Loucy (cell line): ENCODE measurements at regions not wholly inside any gene's neighbourhood (a gene's known extent, or its start where the extent isn't known, plus 50 kb on each side); places are given as distances from the start of the nearest gene placed in this dataset.

Source experiments
- EZH2phosphoT487 ChIP-seq: fragments of 200-600 bp; IDR thresholded peaks from 2 replicates; pipeline ENCODE4 v1.6.1; 2018; ENCODE audit warnings: antibody characterized with exemption, mild to moderate bottlenecking, moderate library complexity, borderline replicate concordance
- TF ChIP-seq, protein P1 (sequence below): fragments of 200-600 bp; sonication (generic); conservative IDR thresholded peaks from 2 replicates; pipeline ENCODE4 v1.5.1; 2014; ENCODE audit warnings: mild to moderate bottlenecking, antibody characterized with exemption, low read length

GRCh38 chr2:181145645-181146044 lies 165.2 kb downstream of the UBE2E3 start:
- TF ChIP-seq, protein P1, sequence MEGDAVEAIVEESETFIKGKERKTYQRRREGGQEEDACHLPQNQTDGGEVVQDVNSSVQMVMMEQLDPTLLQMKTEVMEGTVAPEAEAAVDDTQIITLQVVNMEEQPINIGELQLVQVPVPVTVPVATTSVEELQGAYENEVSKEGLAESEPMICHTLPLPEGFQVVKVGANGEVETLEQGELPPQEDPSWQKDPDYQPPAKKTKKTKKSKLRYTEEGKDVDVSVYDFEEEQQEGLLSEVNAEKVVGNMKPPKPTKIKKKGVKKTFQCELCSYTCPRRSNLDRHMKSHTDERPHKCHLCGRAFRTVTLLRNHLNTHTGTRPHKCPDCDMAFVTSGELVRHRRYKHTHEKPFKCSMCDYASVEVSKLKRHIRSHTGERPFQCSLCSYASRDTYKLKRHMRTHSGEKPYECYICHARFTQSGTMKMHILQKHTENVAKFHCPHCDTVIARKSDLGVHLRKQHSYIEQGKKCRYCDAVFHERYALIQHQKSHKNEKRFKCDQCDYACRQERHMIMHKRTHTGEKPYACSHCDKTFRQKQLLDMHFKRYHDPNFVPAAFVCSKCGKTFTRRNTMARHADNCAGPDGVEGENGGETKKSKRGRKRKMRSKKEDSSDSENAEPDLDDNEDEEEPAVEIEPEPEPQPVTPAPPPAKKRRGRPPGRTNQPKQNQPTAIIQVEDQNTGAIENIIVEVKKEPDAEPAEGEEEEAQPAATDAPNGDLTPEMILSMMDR: no peak
- TF ChIP-seq EZH2phosphoT487: no peak
